Pancreas (tissue), 10 donors: ENCODE measurements at regions not wholly inside any gene's neighbourhood (a gene's known extent, or its start where the extent isn't known, plus 50 kb on each side); places are given as distances from the start of the nearest gene placed in this dataset.

Experiments used
- ATAC-seq, 4 donors: fragments of 200-7000 bp; cut with Tn5 transposase; one replicate each; pipeline versions ENCODE4 v1.8.0 to v1.9.1; 2020; ENCODE audit warnings: mild to moderate bottlenecking in 4 of 4, moderate library complexity in 4 of 4
- DNase-seq, 6 donors: peaks; one replicate each; pipeline ENCODE4 v3.0.0-alpha.2; 2020
- FAIRE-seq: peaks from 2 replicates; lab custom pipeline; 2012; peaks lifted over from hg19 to GRCh38; lab: Jason Lieb, UNC
- H3K27ac ChIP-seq, 4 donors: fragments of 200-600 bp; sonication (generic); 1 replicate in 3 of 4; 2 replicates in 1 of 4; pipeline versions ENCODE4 v1.5.0 to v1.8.0; 2020
- H3K27me3 ChIP-seq, 4 donors: fragments of 200-600 bp; one replicate each; pipeline ENCODE4 v1.8.0; 2021
- H3K36me3 ChIP-seq, 3 donors: fragments of 200-600 bp; sonication (generic) in 1 of 3; one replicate each; pipeline versions ENCODE4 v1.5.0 to v1.8.0; 2020 to 2021
- H3K4me1 ChIP-seq, 3 donors: fragments of 200-600 bp; one replicate each; pipeline ENCODE4 v1.8.0; 2021
- H3K4me3 ChIP-seq, 4 donors: fragments of 200-600 bp; sonication (generic) in 2 of 4; one replicate each; pipeline versions ENCODE4 v1.5.0 to v1.8.0; 2020 to 2021
- H3K9me3 ChIP-seq, 4 donors: fragments of 200-600 bp; one replicate each; pipeline ENCODE4 v1.8.0; 2021
- WGBS, 2 donors: extraction: QIAGEN DNeasy Blood & Tissue Kit; methylation state at CpG; one replicate each; pipeline ENCODE4 v1.1.7; 2013; 5-methylcytosine and 5-hydroxymethylcytosine counted together
- intact Hi-C, 3 donors: fragments of 100-400 bp; cut with DNase I; formaldehyde crosslinking; loops; one replicate each; pipeline versions ENCODE4 v1.11.1 to v1.14.2; 2022
- TF ChIP-seq, protein P1 (sequence below), 4 donors: fragments of 200-600 bp; sonication (generic) in 3 of 4; IDR thresholded peaks; one replicate each; pipeline versions ENCODE4 v1.5.0 to v1.8.0; 2021; ENCODE audit warnings: antibody characterized with exemption in 4 of 4
- donor health status: healthy with polysubstance abuse.
- donor health status: DM: no; HTN: no; CAD: no; lungs with moderate emphysema.
- donor health status: DM: no; HTN: no; CAD: no.
- donor health status: control.
- donor health status: control.
- donor health status: Bipolar disorder and iron deficiency.
- donor health status: DM: yes; HTN: yes; CAD: no.
- donor health status: DM: no; HTN: no; CAD: no.
- donor health status: DM: no; HTN: no; CAD: no.
- donor health status: DM: yes; HTN: yes; CAD: no.

DNA sequence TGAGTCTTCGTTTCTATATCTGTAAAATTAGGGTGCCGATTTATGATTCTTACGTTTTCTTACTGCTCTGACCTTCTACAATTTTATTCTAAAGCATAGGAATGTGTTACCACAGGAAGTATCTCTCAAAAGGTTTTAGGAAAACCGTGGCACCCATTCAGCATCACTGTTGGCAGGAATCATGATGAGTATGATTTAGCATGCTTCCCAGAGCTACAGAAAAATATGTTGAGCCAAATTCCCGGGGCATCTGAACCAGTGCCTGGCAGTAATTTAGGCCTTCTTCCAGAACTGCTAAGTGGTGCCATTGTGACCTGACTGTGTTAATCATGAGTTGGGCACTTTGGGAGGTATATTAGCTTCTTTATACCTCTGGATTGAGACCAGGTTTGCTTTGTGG is 605.0 kb upstream of the RAG2 start:
- H3K9me3 ChIP-seq: no peaks in the 10 kb centered on the region
- no peaks in the 10 kb centered on the region for H3K27me3 ChIP-seq
- intact Hi-C loops: no loop called here
- WGBS, 2 donors: 62 to 79% methylated on average over 5 of the region's 5 CpGs
- no peaks in the 10 kb centered on the region for H3K36me3 ChIP-seq
- ATAC-seq (no peak), DNase-seq (no peak), FAIRE-seq (no peak)
- no peaks in the 10 kb centered on the region for H3K4me1 ChIP-seq
- TF ChIP-seq, protein P1, sequence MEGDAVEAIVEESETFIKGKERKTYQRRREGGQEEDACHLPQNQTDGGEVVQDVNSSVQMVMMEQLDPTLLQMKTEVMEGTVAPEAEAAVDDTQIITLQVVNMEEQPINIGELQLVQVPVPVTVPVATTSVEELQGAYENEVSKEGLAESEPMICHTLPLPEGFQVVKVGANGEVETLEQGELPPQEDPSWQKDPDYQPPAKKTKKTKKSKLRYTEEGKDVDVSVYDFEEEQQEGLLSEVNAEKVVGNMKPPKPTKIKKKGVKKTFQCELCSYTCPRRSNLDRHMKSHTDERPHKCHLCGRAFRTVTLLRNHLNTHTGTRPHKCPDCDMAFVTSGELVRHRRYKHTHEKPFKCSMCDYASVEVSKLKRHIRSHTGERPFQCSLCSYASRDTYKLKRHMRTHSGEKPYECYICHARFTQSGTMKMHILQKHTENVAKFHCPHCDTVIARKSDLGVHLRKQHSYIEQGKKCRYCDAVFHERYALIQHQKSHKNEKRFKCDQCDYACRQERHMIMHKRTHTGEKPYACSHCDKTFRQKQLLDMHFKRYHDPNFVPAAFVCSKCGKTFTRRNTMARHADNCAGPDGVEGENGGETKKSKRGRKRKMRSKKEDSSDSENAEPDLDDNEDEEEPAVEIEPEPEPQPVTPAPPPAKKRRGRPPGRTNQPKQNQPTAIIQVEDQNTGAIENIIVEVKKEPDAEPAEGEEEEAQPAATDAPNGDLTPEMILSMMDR (IDR thresholded peaks at IDR 0.05): no peak
- no peak overlapping the region for H3K4me3 ChIP-seq
- no peak overlapping the region for H3K27ac ChIP-seq

- no peak for ATAC-seq
- intact Hi-C loops: no loop called here
- no peaks in the 10 kb centered on the region for H3K27me3 ChIP-seq
- H3K36me3 ChIP-seq: no peaks in the 10 kb centered on the region
- no peak for DNase-seq
- no peak overlapping the region for H3K4me3 ChIP-seq
- H3K27ac ChIP-seq: no peak overlapping the region
- TF ChIP-seq, protein P1 (IDR thresholded peaks at IDR 0.05): no peak
- 52 to 86% methylated on average over 1 of the region's 1 CpG for WGBS, 2 donors
- no peaks in the 10 kb centered on the region for H3K9me3 ChIP-seq
- FAIRE-seq: no peak
- no peaks in the 10 kb centered on the region for H3K4me1 ChIP-seq
Measured at GRCh38 chr11:37199082-37199481, 601.0 kb upstream of the RAG2 start.

DNA sequence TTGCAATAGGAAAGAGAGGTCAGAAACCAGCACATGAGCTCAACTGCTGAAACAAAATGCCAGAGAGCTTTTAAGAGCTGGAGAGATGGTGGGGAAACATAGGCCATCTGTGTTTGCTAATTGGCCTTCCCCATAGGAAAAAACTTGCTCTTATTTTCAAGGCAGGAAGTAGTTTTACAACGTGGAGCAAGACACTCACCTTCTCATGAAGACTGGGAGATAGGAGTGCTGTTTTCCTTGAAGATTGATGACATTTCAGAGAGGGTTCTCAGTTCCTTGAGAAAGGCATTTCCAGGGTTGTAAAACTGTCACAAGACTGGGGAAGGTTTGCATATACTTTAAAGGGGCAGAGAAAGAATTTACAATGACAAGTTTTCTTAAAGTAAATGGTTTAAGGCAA is 586.3 kb upstream of the RAG2 start:
- ATAC-seq (no peak), FAIRE-seq (no peak), DNase-seq (no peak)
- Histone ChIP-seq H3K9me3 (no peaks in the 10 kb centered on the region), H3K4me1 (no peaks in the 10 kb centered on the region), H3K4me3 (no peak overlapping the region), H3K36me3 (no peaks in the 10 kb centered on the region), H3K27me3 (no peaks in the 10 kb centered on the region), H3K27ac (no peak overlapping the region)
- WGBS, 2 donors: 0 to 1% methylated on average over 1 of the region's 1 CpG
- TF ChIP-seq, protein P1 (IDR thresholded peaks at IDR 0.05): no peak
- intact Hi-C loops: no loop called here

- no peak for FAIRE-seq
- no peaks in the 10 kb centered on the region for H3K36me3 ChIP-seq
- TF ChIP-seq, protein P1 (IDR thresholded peaks at IDR 0.05): no peak
Measured at GRCh38 chr11:37182031-37182430, 584.0 kb upstream of the RAG2 start.

DNA sequence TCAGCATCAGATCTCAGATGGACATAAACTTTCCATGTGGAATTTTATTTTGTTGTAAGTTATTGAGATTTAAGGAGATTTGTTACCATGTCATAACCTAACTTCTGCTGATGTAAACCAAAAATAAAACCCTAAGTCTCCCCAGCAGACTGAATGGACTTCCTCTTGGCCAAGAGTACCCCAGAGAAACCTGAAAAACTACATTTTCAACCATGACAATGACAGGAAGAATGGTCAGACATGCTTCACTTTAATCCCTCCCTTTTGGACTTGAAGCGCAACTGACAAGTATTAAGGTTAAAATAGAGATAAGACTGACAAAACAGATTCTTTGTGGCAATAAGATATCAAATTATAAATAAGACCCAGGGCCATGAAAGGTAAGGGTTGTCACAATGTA is 579.7 kb upstream of the RAG2 start:
- no peak for ATAC-seq
- H3K27me3 ChIP-seq: no peaks in the 10 kb centered on the region
- no peak for FAIRE-seq
- H3K4me3 ChIP-seq: no peak overlapping the region
- no peaks in the 10 kb centered on the region for H3K36me3 ChIP-seq
- TF ChIP-seq, protein P1 (IDR thresholded peaks at IDR 0.05): no peak
- intact Hi-C loops: no loop called here
- no peaks in the 10 kb centered on the region for H3K4me1 ChIP-seq
- 68 to 70% methylated on average over 1 of the region's 1 CpG for WGBS, 2 donors
- no peak for DNase-seq
- no peaks in the 10 kb centered on the region for H3K9me3 ChIP-seq
- H3K27ac ChIP-seq: no peak overlapping the region

More at GRCh38 chr11:37182031-37182430, 584.0 kb upstream of the RAG2 start:
- H3K9me3 ChIP-seq: no peaks in the 10 kb centered on the region
- H3K4me1 ChIP-seq: no peaks in the 10 kb centered on the region
- H3K27me3 ChIP-seq: no peaks in the 10 kb centered on the region
- H3K4me3 ChIP-seq: no peak overlapping the region
- WGBS, 2 donors: 42 to 49% methylated on average over 5 of the region's 5 CpGs
- no peak overlapping the region for H3K27ac ChIP-seq
- ATAC-seq (no peak), DNase-seq (no peak)
- intact Hi-C loops: no loop called here
